CD4-positive, alpha-beta memory T cell (primary cell): ENCODE measurements at regions not wholly inside any gene's neighbourhood (a gene's known extent, or its start where the extent isn't known, plus 50 kb on each side); places are given as distances from the start of the nearest gene placed in this dataset.

Experiments used
- CTCF ChIA-PET: fragments of 350-600 bp; sonication (Branson Sonifier 250); formaldehyde crosslinking; loops from one replicate; lab custom pipeline; 2021; ENCODE audit warnings: inconsistent platforms; ENCODE audit not compliant: partially characterized antibody; lab: Charles Lee
- POLR2A ChIA-PET: fragments of 350-600 bp; sonication (Branson Sonifier 250); formaldehyde crosslinking; loops from one replicate; lab custom pipeline; 2021; ENCODE audit not compliant: partially characterized antibody; lab: Charles Lee
- DNase-seq, 5 donors: peaks; one replicate each; pipeline versions ENCODE4 v3.0.0 to v3.0.0-alpha.2; 2020 to 2022; ENCODE audit warnings: mixed read lengths in 1 of 5
- H3K27ac ChIP-seq: one replicate; pipeline ENCODE4 v1.7.0; 2013; ENCODE audit warnings: low read depth, low read length
- H3K27me3 ChIP-seq: 2 replicates; pipeline ENCODE4 v1.7.0; 2013; ENCODE audit warnings: mild to moderate bottlenecking, low read length, moderate library complexity; ENCODE audit not compliant: insufficient read depth
- H3K36me3 ChIP-seq: 2 replicates; pipeline ENCODE4 v1.7.0; 2013; ENCODE audit warnings: mild to moderate bottlenecking, low read length, moderate library complexity; ENCODE audit not compliant: insufficient read depth
- H3K4me1 ChIP-seq: 2 replicates; pipeline ENCODE4 v1.7.0; 2013; ENCODE audit warnings: mild to moderate bottlenecking, low read length, moderate library complexity; ENCODE audit not compliant: insufficient read depth
- H3K4me3 ChIP-seq, 2 donors: one replicate each; pipeline ENCODE4 v1.7.0; 2013; ENCODE audit warnings: low read length in 2 of 2, mild to moderate bottlenecking in 1 of 2
- H3K9me3 ChIP-seq, 2 donors: one replicate each; pipeline ENCODE4 v1.7.0; 2013; ENCODE audit warnings: low read length in 2 of 2, control low read depth in 1 of 2; ENCODE audit not compliant: control insufficient read depth in 1 of 2
- H3K27ac Mint-ChIP-seq, 7 donors: one replicate each; pipeline ENCODE4 v1.8.0; 2020 to 2021; ENCODE audit warnings: mixed read lengths in 7 of 7, mild to moderate bottlenecking in 6 of 7, inconsistent platforms in 3 of 7, moderate library complexity in 3 of 7
- H3K27me3 Mint-ChIP-seq, 2 donors: one replicate each; pipeline ENCODE4 v1.8.0; 2020 to 2021; ENCODE audit warnings: mixed read lengths in 2 of 2
- H3K36me3 Mint-ChIP-seq, 2 donors: one replicate each; pipeline ENCODE4 v1.8.0; 2020 to 2021; ENCODE audit warnings: mixed read lengths in 2 of 2, inconsistent platforms in 1 of 2, mild to moderate bottlenecking in 1 of 2
- H3K4me1 Mint-ChIP-seq, 4 donors: one replicate each; pipeline ENCODE4 v1.8.0; 2020 to 2021; ENCODE audit warnings: mixed read lengths in 4 of 4, mild to moderate bottlenecking in 1 of 4
- H3K4me3 Mint-ChIP-seq, 8 donors: one replicate each; pipeline ENCODE4 v1.8.0; 2020 to 2021; ENCODE audit warnings: mixed read lengths in 8 of 8, mild to moderate bottlenecking in 7 of 8, moderate library complexity in 6 of 8, inconsistent platforms in 3 of 8
- H3K9me3 Mint-ChIP-seq, 8 donors: one replicate each; pipeline ENCODE4 v1.8.0; 2020 to 2021; ENCODE audit warnings: mixed read lengths in 8 of 8, mild to moderate bottlenecking in 5 of 8, inconsistent platforms in 3 of 8, moderate library complexity in 1 of 8
- intact Hi-C: fragments of 100-400 bp; cut with micrococcal nuclease; formaldehyde crosslinking; loops from one replicate; pipeline ENCODE4 v1.15.1; 2023

- Mint-ChIP-seq H3K36me3 (no peaks in the 10 kb centered on the region), H3K4me3 (no peak overlapping the region), H3K27me3 (no peaks in the 10 kb centered on the region), H3K27ac (no peak overlapping the region), H3K4me1 (no peaks in the 10 kb centered on the region), H3K9me3 (peaks cover 0 to 2% (median 0%) of the 10 kb centered on the region in 8 donors)
- Histone ChIP-seq H3K36me3 (no peaks in the 10 kb centered on the region), H3K4me3 (no peak overlapping the region), H3K27me3 (no peaks in the 10 kb centered on the region), H3K27ac (no peak overlapping the region), H3K4me1 (no peaks in the 10 kb centered on the region), H3K9me3 (no peaks in the 10 kb centered on the region)
- CTCF ChIA-PET = no interaction called here
- POLR2A ChIA-PET = no interaction called here
- no peak for DNase-seq
- intact Hi-C loops = no loop called here
These were observed 323.2 kb downstream of the OSR1 start for GRCh38 chr2:19035238-19035637.

- no peak overlapping the region for H3K27ac ChIP-seq
- DNase-seq = no peak
- CTCF ChIA-PET = no interaction called here
- Mint-ChIP-seq H3K4me1 (no peaks in the 10 kb centered on the region), H3K36me3 (no peaks in the 10 kb centered on the region), H3K27me3 (no peaks in the 10 kb centered on the region), H3K9me3 (peaks cover 0 to 2% (median 0%) of the 10 kb centered on the region in 8 donors), H3K27ac (no peak overlapping the region), H3K4me3 (no peak overlapping the region)
- intact Hi-C loops = no loop called here
- no peaks in the 10 kb centered on the region for H3K27me3 ChIP-seq
- H3K9me3 ChIP-seq = no peaks in the 10 kb centered on the region
- H3K4me3 ChIP-seq = no peak overlapping the region
- POLR2A ChIA-PET = no interaction called here
- no peaks in the 10 kb centered on the region for H3K36me3 ChIP-seq
- H3K4me1 ChIP-seq = no peaks in the 10 kb centered on the region
These were observed 325.2 kb downstream of the OSR1 start for GRCh38 chr2:19033240-19033639.

- no peak overlapping the region for H3K4me3 ChIP-seq
- intact Hi-C loops = no loop called here
- H3K9me3 ChIP-seq = no peaks in the 10 kb centered on the region
- Mint-ChIP-seq H3K36me3 (no peaks in the 10 kb centered on the region), H3K4me3 (no peak overlapping the region), H3K4me1 (no peaks in the 10 kb centered on the region), H3K27ac (no peak overlapping the region), H3K9me3 (peaks cover 0 to 2% (median 0%) of the 10 kb centered on the region in 8 donors), H3K27me3 (no peaks in the 10 kb centered on the region)
- CTCF ChIA-PET = no interaction called here
- POLR2A ChIA-PET = no interaction called here
- DNase-seq = no peak
- no peaks in the 10 kb centered on the region for H3K4me1 ChIP-seq
- no peak overlapping the region for H3K27ac ChIP-seq
- H3K36me3 ChIP-seq = no peaks in the 10 kb centered on the region
- H3K27me3 ChIP-seq = no peaks in the 10 kb centered on the region
These were observed 326.8 kb downstream of the OSR1 start for GRCh38 chr2:19031642-19032041.

- Histone ChIP-seq H3K27ac (no peak overlapping the region), H3K27me3 (no peaks in the 10 kb centered on the region), H3K4me1 (no peaks in the 10 kb centered on the region), H3K9me3 (no peaks in the 10 kb centered on the region), H3K4me3 (no peak overlapping the region), H3K36me3 (no peaks in the 10 kb centered on the region)
- Mint-ChIP-seq H3K9me3 (peaks cover 0 to 2% (median 0%) of the 10 kb centered on the region in 8 donors), H3K36me3 (no peaks in the 10 kb centered on the region), H3K4me3 (no peak overlapping the region), H3K4me1 (no peaks in the 10 kb centered on the region), H3K27ac (no peak overlapping the region), H3K27me3 (no peaks in the 10 kb centered on the region)
- intact Hi-C loops = no loop called here
- no peak for DNase-seq
- ChIA-PET CTCF (no interaction called here), POLR2A (no interaction called here)
These were observed 328.8 kb downstream of the OSR1 start for GRCh38 chr2:19029655-19030054.

GRCh38 chr2:19028587-19029375 is 329.6 kb downstream of the OSR1 start:
- intact Hi-C loops = no loop called here
- Histone ChIP-seq H3K27ac (no peak overlapping the region), H3K36me3 (no peaks in the 10 kb centered on the region), H3K27me3 (no peaks in the 10 kb centered on the region), H3K4me3 (no peak overlapping the region), H3K4me1 (no peaks in the 10 kb centered on the region), H3K9me3 (no peaks in the 10 kb centered on the region)
- no peak overlapping the region for H3K27ac Mint-ChIP-seq
- no peak overlapping the region for H3K4me3 Mint-ChIP-seq
- ChIA-PET POLR2A (no interaction called here), CTCF (no interaction called here)
- H3K27me3 Mint-ChIP-seq = no peaks in the 10 kb centered on the region
- no peak for DNase-seq
- no peaks in the 10 kb centered on the region for H3K4me1 Mint-ChIP-seq
- peaks cover 0 to 2% (median 0%) of the 10 kb centered on the region in 8 donors for H3K9me3 Mint-ChIP-seq
- no peaks in the 10 kb centered on the region for H3K36me3 Mint-ChIP-seq

GRCh38 chr2:19027626-19028025 is 330.8 kb downstream of the OSR1 start:
- H3K9me3 ChIP-seq = no peaks in the 10 kb centered on the region
- ChIA-PET POLR2A (no interaction called here), CTCF (no interaction called here)
- no peaks in the 10 kb centered on the region for H3K4me1 Mint-ChIP-seq
- H3K27ac Mint-ChIP-seq = no peak overlapping the region
- no peak for DNase-seq
- H3K27me3 Mint-ChIP-seq = no peaks in the 10 kb centered on the region
- no peaks in the 10 kb centered on the region for H3K27me3 ChIP-seq
- no peak overlapping the region for H3K4me3 Mint-ChIP-seq
- H3K4me3 ChIP-seq = no peak overlapping the region
- H3K4me1 ChIP-seq = no peaks in the 10 kb centered on the region
- no peaks in the 10 kb centered on the region for H3K36me3 ChIP-seq
- peaks cover 0 to 2% (median 0%) of the 10 kb centered on the region in 8 donors for H3K9me3 Mint-ChIP-seq
- intact Hi-C loops = no loop called here
- H3K36me3 Mint-ChIP-seq = no peaks in the 10 kb centered on the region
- H3K27ac ChIP-seq = no peak overlapping the region

- Histone ChIP-seq H3K27ac (no peak overlapping the region), H3K4me3 (no peak overlapping the region), H3K36me3 (no peaks in the 10 kb centered on the region), H3K4me1 (no peaks in the 10 kb centered on the region), H3K27me3 (no peaks in the 10 kb centered on the region), H3K9me3 (no peaks in the 10 kb centered on the region)
- POLR2A ChIA-PET = no interaction called here
- Mint-ChIP-seq H3K4me1 (no peaks in the 10 kb centered on the region), H3K9me3 (no peaks in the 10 kb centered on the region), H3K27ac (no peak overlapping the region), H3K27me3 (no peaks in the 10 kb centered on the region), H3K36me3 (no peaks in the 10 kb centered on the region), H3K4me3 (no peak overlapping the region)
- CTCF ChIA-PET = no interaction called here
- no peak for DNase-seq
- intact Hi-C loops = no loop called here
These were observed 332.2 kb downstream of the OSR1 start for GRCh38 chr2:19026261-19026660.
